ENCODE measurements at regions not wholly inside any gene's neighbourhood (a gene's known extent, or its start where the extent isn't known, plus 50 kb on each side); places are given as distances from the start of the nearest gene placed in this dataset.

GRCh38 chr1:181170194-181170593, 81.7 kb downstream of the IER5 start:
- no peak for TF ChIP-seq CTCF (IDR thresholded peaks at IDR 0.05; ENCODE audit: poor library complexity, severe bottlenecking)
- H3K4me1 ChIP-seq (ENCODE audit: insufficient read depth, poor library complexity, severe bottlenecking) = no peaks in the 10 kb centered on the region
- ATAC-seq (ENCODE audit: low read depth) (no peak), DNase-seq (ENCODE audit: low spot score) (no peak)
- no peak overlapping the region for H3K27ac ChIP-seq (ENCODE audit: poor library complexity, severe bottlenecking)
- H3K27me3 ChIP-seq (ENCODE audit: insufficient read depth, poor library complexity, severe bottlenecking) = no peaks in the 10 kb centered on the region
- H3K4me3 ChIP-seq (ENCODE audit: severe bottlenecking) = no peak overlapping the region
- H3K9me3 ChIP-seq (ENCODE audit: severe bottlenecking) = peaks cover 12% of the 10 kb centered on the region
- no peaks in the 10 kb centered on the region for H3K36me3 ChIP-seq (ENCODE audit: low read depth)

- no peaks in the 10 kb centered on the region for H3K36me3 ChIP-seq (ENCODE audit: low read depth)
- ATAC-seq (ENCODE audit: low read depth) (no peak), DNase-seq (ENCODE audit: low spot score) (no peak)
- H3K27me3 ChIP-seq (ENCODE audit: insufficient read depth, poor library complexity, severe bottlenecking) = no peaks in the 10 kb centered on the region
- H3K4me1 ChIP-seq (ENCODE audit: insufficient read depth, poor library complexity, severe bottlenecking) = no peaks in the 10 kb centered on the region
- no peak for TF ChIP-seq CTCF (IDR thresholded peaks at IDR 0.05; ENCODE audit: poor library complexity, severe bottlenecking)
- H3K4me3 ChIP-seq (ENCODE audit: severe bottlenecking) = no peak overlapping the region
- no peak overlapping the region for H3K27ac ChIP-seq (ENCODE audit: poor library complexity, severe bottlenecking)
- H3K9me3 ChIP-seq (ENCODE audit: severe bottlenecking) = peaks cover 10% of the 10 kb centered on the region
Measured at GRCh38 chr1:181172082-181172481, 83.6 kb downstream of the IER5 start.

GRCh38 chr1:181173761-181174447, 85.4 kb downstream of the IER5 start:
- H3K27ac ChIP-seq (ENCODE audit: poor library complexity, severe bottlenecking) = no peak overlapping the region
- H3K27me3 ChIP-seq (ENCODE audit: insufficient read depth, poor library complexity, severe bottlenecking) = no peaks in the 10 kb centered on the region
- peaks cover 10% of the 10 kb centered on the region for H3K9me3 ChIP-seq (ENCODE audit: severe bottlenecking)
- DNase-seq (ENCODE audit: low spot score) (no peak), ATAC-seq (ENCODE audit: low read depth) (no peak)
- no peak overlapping the region for H3K4me3 ChIP-seq (ENCODE audit: severe bottlenecking)
- no peaks in the 10 kb centered on the region for H3K36me3 ChIP-seq (ENCODE audit: low read depth)
- TF ChIP-seq CTCF (IDR thresholded peaks at IDR 0.05; ENCODE audit: poor library complexity, severe bottlenecking) = no peak
- H3K4me1 ChIP-seq (ENCODE audit: insufficient read depth, poor library complexity, severe bottlenecking) = no peaks in the 10 kb centered on the region

GRCh38 chr1:181174861-181175260, 86.4 kb downstream of the IER5 start:
- ATAC-seq (ENCODE audit: low read depth) (no peak), DNase-seq (ENCODE audit: low spot score) (no peak)
- no peak for TF ChIP-seq CTCF (IDR thresholded peaks at IDR 0.05; ENCODE audit: poor library complexity, severe bottlenecking)
- no peaks in the 10 kb centered on the region for H3K4me1 ChIP-seq (ENCODE audit: insufficient read depth, poor library complexity, severe bottlenecking)
- no peaks in the 10 kb centered on the region for H3K36me3 ChIP-seq (ENCODE audit: low read depth)
- no peak overlapping the region for H3K4me3 ChIP-seq (ENCODE audit: severe bottlenecking)
- peaks cover 10% of the 10 kb centered on the region for H3K9me3 ChIP-seq (ENCODE audit: severe bottlenecking)
- no peaks in the 10 kb centered on the region for H3K27me3 ChIP-seq (ENCODE audit: insufficient read depth, poor library complexity, severe bottlenecking)
- no peak overlapping the region for H3K27ac ChIP-seq (ENCODE audit: poor library complexity, severe bottlenecking)

GRCh38 chr1:181175356-181175910, 86.9 kb downstream of the IER5 start:
- no peak for ATAC-seq (ENCODE audit: low read depth)

More at GRCh38 chr1:181175356-181175910, 86.9 kb downstream of the IER5 start:
- Histone ChIP-seq H3K36me3 (ENCODE audit: low read depth) (no peaks in the 10 kb centered on the region), H3K4me3 (ENCODE audit: severe bottlenecking) (no peak overlapping the region), H3K27me3 (ENCODE audit: insufficient read depth, poor library complexity, severe bottlenecking) (no peaks in the 10 kb centered on the region), H3K27ac (ENCODE audit: poor library complexity, severe bottlenecking) (no peak overlapping the region), H3K9me3 (ENCODE audit: severe bottlenecking) (peaks cover 10% of the 10 kb centered on the region), H3K4me1 (ENCODE audit: insufficient read depth, poor library complexity, severe bottlenecking) (no peaks in the 10 kb centered on the region)
- no peak for TF ChIP-seq CTCF (IDR thresholded peaks at IDR 0.05; ENCODE audit: poor library complexity, severe bottlenecking)
- no peak for DNase-seq (ENCODE audit: low spot score)
